Right ventricle myocardium superior (tissue), 1 donor: ENCODE measurements at regions not wholly inside any gene's neighbourhood (a gene's known extent, or its start where the extent isn't known, plus 50 kb on each side); places are given as distances from the start of the nearest gene placed in this dataset.
"Not testable (repeated sequence)": the region's sequence is repeated elsewhere in the genome, so short reads cannot be mapped to it uniquely, and the experiment has no call there.

ENCODE experiments used
- ATAC-seq: fragments of 200-7000 bp; cut with Tn5 transposase; one replicate; pipeline ENCODE4 v1.9.1; 2020; ENCODE audit warnings: mild to moderate bottlenecking; ENCODE audit not compliant: poor library complexity
- DNase-seq: peaks from one replicate; pipeline ENCODE4 v3.0.0-alpha.2; 2020
- intact Hi-C: fragments of 100-400 bp; cut with DNase I; formaldehyde crosslinking; loops from one replicate; pipeline ENCODE4 v1.11.2; 2022
- donor health status: DM: no; HTN: yes; CAD: no; lungs with severe emphysema.

- DNase-seq (no peak), ATAC-seq (no peak)
- intact Hi-C loops: no loop called here
These were observed 416.3 kb downstream of the PCDH10 start for GRCh38 chr4:133565379-133565778.

- ATAC-seq (no peak), DNase-seq (no peak)
- intact Hi-C loops: no loop called here
These were observed 410.9 kb downstream of the PCDH10 start for GRCh38 chr4:133559987-133560386.

- ATAC-seq (no peak), DNase-seq (no peak)
- intact Hi-C loops: no loop called here
These were observed 406.6 kb downstream of the PCDH10 start for GRCh38 chr4:133555671-133556070.

GRCh38 chr4:133550436-133550835 lies 401.3 kb downstream of the PCDH10 start:
- intact Hi-C loops: no loop called here
- ATAC-seq: no peak
- no peak for DNase-seq

GRCh38 chr4:133544097-133544496 lies 395.0 kb downstream of the PCDH10 start:
- intact Hi-C loops: no loop called here
- DNase-seq (no peak), ATAC-seq (no peak)

- intact Hi-C loops: no loop called here
- DNase-seq (no peak), ATAC-seq (no peak)
These were observed 388.7 kb downstream of the PCDH10 start for GRCh38 chr4:133537780-133538281.

- intact Hi-C loops, DNase-seq, ATAC-seq: not testable (repeated sequence)
These were observed 385.1 kb downstream of the PCDH10 start for GRCh38 chr4:133534224-133534623.

- DNase-seq (no peak), ATAC-seq (no peak)
- intact Hi-C loops: no loop called here
These were observed 375.3 kb downstream of the PCDH10 start for GRCh38 chr4:133524369-133524768.

GRCh38 chr4:133513901-133514300 lies 364.8 kb downstream of the PCDH10 start:
- intact Hi-C loops: no loop called here
- DNase-seq (no peak), ATAC-seq (no peak)

- ATAC-seq (no peak), DNase-seq (no peak)
- intact Hi-C loops: no loop called here
These were observed 349.1 kb downstream of the PCDH10 start for GRCh38 chr4:133498149-133498548.

- ATAC-seq: no peak
These were observed 344.7 kb downstream of the PCDH10 start for GRCh38 chr4:133493776-133494175.

GRCh38 chr4:133493241-133493640 lies 344.1 kb downstream of the PCDH10 start:
- DNase-seq (no peak), ATAC-seq (no peak)
- intact Hi-C loops: no loop called here

More at GRCh38 chr4:133493776-133494175, 344.7 kb downstream of the PCDH10 start:
- intact Hi-C loops: no loop called here
- no peak for DNase-seq

- intact Hi-C loops: no loop called here
- no peak for ATAC-seq
- no peak for DNase-seq
These were observed 335.2 kb downstream of the PCDH10 start for GRCh38 chr4:133484287-133484686.

- DNase-seq (no peak), ATAC-seq (no peak)
- intact Hi-C loops: no loop called here
These were observed 334.6 kb downstream of the PCDH10 start for GRCh38 chr4:133483600-133484246.

- DNase-seq: no peak
- no peak for ATAC-seq
- intact Hi-C loops: no loop called here
These were observed 327.0 kb downstream of the PCDH10 start for GRCh38 chr4:133476063-133476462.

- DNase-seq: no peak
- ATAC-seq: no peak
- intact Hi-C loops: no loop called here
These were observed 325.4 kb downstream of the PCDH10 start for GRCh38 chr4:133474501-133474900.

- intact Hi-C loops: no loop called here
- no peak for ATAC-seq
- DNase-seq: no peak
These were observed 323.1 kb downstream of the PCDH10 start for GRCh38 chr4:133472244-133472643.

- intact Hi-C loops: no loop called here
- ATAC-seq (no peak), DNase-seq (no peak)
These were observed 318.3 kb downstream of the PCDH10 start for GRCh38 chr4:133467290-133467947.

- intact Hi-C loops: no loop called here
- ATAC-seq (no peak), DNase-seq (no peak)
These were observed 315.9 kb downstream of the PCDH10 start for GRCh38 chr4:133465022-133465421.

- ATAC-seq: no peak
- intact Hi-C loops: no loop called here
- DNase-seq: no peak
These were observed 315.2 kb downstream of the PCDH10 start for GRCh38 chr4:133464311-133464710.
